Endothelial cell of umbilical vein (primary cell): ENCODE measurements at regions not wholly inside any gene's neighbourhood (a gene's known extent, or its start where the extent isn't known, plus 50 kb on each side); places are given as distances from the start of the nearest gene placed in this dataset.

ENCODE experiments used
- BruUV-seq: library from RNA; stranded (reverse); fragments of 400-500 nt; replicated peaks from 2 replicates; lab custom pipeline; 2021; lab: Mats Ljungman, UMichigan
- CTCF ChIA-PET: fragments of 300-600, 350-600 bp; sonication (Branson Sonifier 250); formaldehyde crosslinking; loops from one replicate; lab custom pipeline; 2021; ENCODE audit warnings: antibody characterized with exemption, inconsistent platforms; lab: Charles Lee
- POLR2A ChIA-PET: fragments of 300-600, 350-600 bp; sonication (Branson Sonifier 250); formaldehyde crosslinking; loops from one replicate; lab custom pipeline; 2021; ENCODE audit warnings: antibody characterized with exemption, inconsistent platforms; lab: Charles Lee
- DNase-seq: peaks from one replicate; pipeline ENCODE4 v3.0.0-alpha.2; 2011; ENCODE audit warnings: low read depth, low spot score
- FAIRE-seq: peaks from 2 replicates; lab custom pipeline; 2011; peaks lifted over from hg19 to GRCh38; lab: Jason Lieb, UNC
- H2AFZ ChIP-seq: 2 replicates; pipeline ENCODE4 v1.6.0; 2012; ENCODE audit warnings: low read depth, low read length, control low read depth, inconsistent platforms
- H3K27ac ChIP-seq: 2 replicates; pipeline ENCODE4 v1.5.1; 2011; ENCODE audit warnings: low read depth, mild to moderate bottlenecking, control low read depth, low read length, moderate library complexity; ENCODE audit not compliant: insufficient read depth
- H3K27me3 ChIP-seq, 2 experiments: 2 replicates each; pipeline versions ENCODE4 v1.6.0 to v1.6.1; 2011; ENCODE audit warnings: low read length in 2 of 2, mixed read lengths in 1 of 2; ENCODE audit not compliant: control insufficient read depth in 2 of 2, insufficient read depth in 2 of 2
- H3K36me3 ChIP-seq, 2 experiments: 2 replicates in 1 of 2; 3 replicates in 1 of 2; pipeline ENCODE4 v1.5.1; 2011; ENCODE audit warnings: low read length in 2 of 2, mild to moderate bottlenecking in 1 of 2, moderate library complexity in 1 of 2; ENCODE audit not compliant: control insufficient read depth in 2 of 2, insufficient read depth in 2 of 2; ENCODE audit errors: extremely low read depth in 1 of 2
- H3K4me1 ChIP-seq: 3 replicates; pipeline ENCODE4 v1.5.1; 2011; ENCODE audit warnings: mild to moderate bottlenecking, low read length; ENCODE audit not compliant: control insufficient read depth, insufficient read depth; ENCODE audit errors: extremely low read depth
- H3K4me2 ChIP-seq: 2 replicates; pipeline ENCODE4 v1.6.1; 2011; ENCODE audit warnings: low read length, control low read depth, mixed read lengths; ENCODE audit not compliant: insufficient read depth
- H3K4me3 ChIP-seq, 3 experiments: fragments of 200-600 bp in 1 of 3; sonication (generic), shearing (Covaris generic) in 1 of 3; replicated peaks in 1 of 3; 2 replicates each; pipeline ENCODE4 v1.5.1; 2011 to 2016; ENCODE audit warnings: control low read depth in 3 of 3, low read length in 3 of 3, mild to moderate bottlenecking in 2 of 3, inconsistent platforms in 1 of 3, low read depth in 1 of 3, moderate library complexity in 1 of 3; ENCODE audit not compliant: insufficient read depth in 1 of 3
- H3K79me2 ChIP-seq: 2 replicates; pipeline ENCODE4 v1.6.0; 2012; ENCODE audit warnings: low read length, inconsistent platforms; ENCODE audit not compliant: control insufficient read depth, insufficient read depth
- H3K9ac ChIP-seq: replicated peaks from 2 replicates; pipeline ENCODE3; 2011; ENCODE audit warnings: low read length, control low read depth; ENCODE audit not compliant: insufficient read depth; ENCODE audit errors: extremely low read depth
- H3K9me1 ChIP-seq: replicated peaks from 3 replicates; pipeline ENCODE4 v1.6.0; 2011; ENCODE audit warnings: mild to moderate bottlenecking, low read length; ENCODE audit not compliant: control insufficient read depth, insufficient read depth; ENCODE audit errors: extremely low read depth
- H3K9me3 ChIP-seq: replicated peaks from 2 replicates; pipeline ENCODE4 v1.5.1; 2012; ENCODE audit warnings: low read length, inconsistent platforms; ENCODE audit not compliant: control insufficient read depth, insufficient read depth
- H4K20me1 ChIP-seq: replicated peaks from 2 replicates; pipeline ENCODE3; 2011; ENCODE audit warnings: mild to moderate bottlenecking, low read length; ENCODE audit not compliant: control insufficient read depth, insufficient read depth; ENCODE audit errors: extremely low read depth
- EZH2 ChIP-seq: IDR thresholded peaks from 2 replicates; pipeline ENCODE4 v1.6.1; 2012; ENCODE audit warnings: borderline replicate concordance, low read depth, mild to moderate bottlenecking, moderate library complexity, low read length, inconsistent platforms; ENCODE audit not compliant: severe bottlenecking
- FOS ChIP-seq: IDR thresholded peaks from 2 replicates; pipeline ENCODE4 v1.6.1; 2011; ENCODE audit warnings: mild to moderate bottlenecking, low read length, moderate library complexity, borderline replicate concordance; ENCODE audit not compliant: insufficient read depth
- GATA2 ChIP-seq: IDR thresholded peaks from 2 replicates; pipeline ENCODE4 v1.7.0; 2011; ENCODE audit warnings: low read depth, mild to moderate bottlenecking, moderate library complexity, mixed read lengths, low read length; ENCODE audit not compliant: insufficient read length, insufficient read depth
- JUN ChIP-seq: IDR thresholded peaks from 2 replicates; pipeline ENCODE4 v1.6.1; 2011; ENCODE audit warnings: borderline replicate concordance, low read depth; ENCODE audit not compliant: insufficient read length, insufficient read depth
- MYC ChIP-seq: IDR thresholded peaks from one replicate; pipeline ENCODE4 v1.6.1; 2011; ENCODE audit warnings: mild to moderate bottlenecking, low read depth, low read length
- POLR2A ChIP-seq: IDR thresholded peaks from 2 replicates; pipeline ENCODE4 v1.6.1; 2012; ENCODE audit warnings: low read depth, mild to moderate bottlenecking, control low read depth, low read length
- POLR2AphosphoS5 ChIP-seq: IDR thresholded peaks from 2 replicates; pipeline ENCODE4 v1.6.1; 2012; ENCODE audit warnings: low read depth, mild to moderate bottlenecking, control low read depth, low read length, moderate library complexity; ENCODE audit not compliant: insufficient read depth
- dilution Hi-C: fragments of 300-500 bp; cut with MboI; formaldehyde crosslinking; loops from one replicate; pipeline ENCODE4 v1.15.0; 2019; ENCODE audit warnings: low sequenced_read_pairs; ENCODE audit not compliant: extremely low pct_ligation_motif_present
- intact Hi-C: fragments of 100-400 bp; cut with micrococcal nuclease; formaldehyde crosslinking; loops from one replicate; pipeline ENCODE4 v1.10.0; 2022
- TF ChIP-seq, protein P1 (sequence below), 2 donors: IDR thresholded peaks; 1 replicate in 1 of 2; 2 replicates in 1 of 2; pipeline ENCODE4 v1.5.1; 2011; ENCODE audit warnings: low read length in 2 of 2, mild to moderate bottlenecking in 2 of 2, moderate library complexity in 2 of 2, control low read depth in 1 of 2, inconsistent platforms in 1 of 2, low read depth in 1 of 2; ENCODE audit not compliant: insufficient read depth in 1 of 2; ENCODE audit errors: extremely low read depth in 1 of 2
- TF ChIP-seq, protein P2 (sequence below): IDR thresholded peaks from 2 replicates; pipeline ENCODE4 v1.6.1; 2011; ENCODE audit not compliant: insufficient read depth, insufficient read length

DNA sequence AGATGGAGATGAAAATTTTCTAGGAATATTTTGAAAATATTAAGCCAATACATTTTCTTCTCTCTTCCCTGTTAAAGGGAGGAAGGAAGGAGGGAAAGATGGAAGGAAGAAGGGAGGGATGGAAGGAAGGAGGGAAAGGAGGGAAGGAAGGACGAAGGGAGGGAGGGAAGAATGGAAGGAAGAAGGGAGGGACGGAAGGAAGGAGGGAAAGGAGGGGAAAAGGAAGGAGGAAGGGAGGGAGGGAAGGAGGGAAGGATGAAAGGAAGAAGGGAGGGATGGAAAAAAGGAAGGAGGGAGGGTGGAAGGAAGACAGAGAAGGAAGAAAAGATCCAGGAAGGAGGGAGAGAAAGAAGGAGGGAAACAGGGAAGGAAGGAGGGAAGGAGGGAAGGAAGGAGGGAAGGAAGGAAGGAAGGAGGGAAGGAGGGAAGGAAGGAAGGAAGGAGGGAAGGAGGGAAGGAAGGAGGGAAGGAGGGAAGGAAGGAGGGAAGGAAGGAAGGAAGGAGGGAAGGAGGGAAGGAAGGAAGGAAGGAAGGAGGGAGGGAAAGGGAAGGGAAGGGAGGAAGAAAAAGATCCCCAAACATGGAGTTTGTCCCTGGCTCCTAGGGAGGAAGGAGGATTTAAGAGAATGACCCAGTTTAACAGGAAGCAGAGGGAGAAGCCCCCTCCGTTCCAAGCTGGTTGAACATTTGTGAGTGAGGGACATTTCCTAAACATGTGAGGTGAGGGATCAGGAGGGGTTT, 70.3 kb upstream of the NEURL1B start:
- intact Hi-C loops: no loop called here
- BruUV-seq: no TSS peak
- Histone ChIP-seq H3K9me1 (no peaks in the 10 kb centered on the region), H3K36me3 (no peaks in the 10 kb centered on the region), H3K9ac (no peak overlapping the region), H3K79me2 (no peaks in the 10 kb centered on the region), H3K9me3 (no peaks in the 10 kb centered on the region), H4K20me1 (no peaks in the 10 kb centered on the region), H3K4me1 (no peaks in the 10 kb centered on the region), H2AFZ (no peak overlapping the region), H3K4me2 (no peak overlapping the region), H3K4me3 (no peak overlapping the region), H3K27me3 (no peaks in the 10 kb centered on the region), H3K27ac (no peak overlapping the region)
- ChIA-PET POLR2A (no interaction called here), CTCF (no interaction called here)
- dilution Hi-C loops: no loop called here
- FAIRE-seq (no peak), DNase-seq (no peak)
- TF ChIP-seq, protein P1, sequence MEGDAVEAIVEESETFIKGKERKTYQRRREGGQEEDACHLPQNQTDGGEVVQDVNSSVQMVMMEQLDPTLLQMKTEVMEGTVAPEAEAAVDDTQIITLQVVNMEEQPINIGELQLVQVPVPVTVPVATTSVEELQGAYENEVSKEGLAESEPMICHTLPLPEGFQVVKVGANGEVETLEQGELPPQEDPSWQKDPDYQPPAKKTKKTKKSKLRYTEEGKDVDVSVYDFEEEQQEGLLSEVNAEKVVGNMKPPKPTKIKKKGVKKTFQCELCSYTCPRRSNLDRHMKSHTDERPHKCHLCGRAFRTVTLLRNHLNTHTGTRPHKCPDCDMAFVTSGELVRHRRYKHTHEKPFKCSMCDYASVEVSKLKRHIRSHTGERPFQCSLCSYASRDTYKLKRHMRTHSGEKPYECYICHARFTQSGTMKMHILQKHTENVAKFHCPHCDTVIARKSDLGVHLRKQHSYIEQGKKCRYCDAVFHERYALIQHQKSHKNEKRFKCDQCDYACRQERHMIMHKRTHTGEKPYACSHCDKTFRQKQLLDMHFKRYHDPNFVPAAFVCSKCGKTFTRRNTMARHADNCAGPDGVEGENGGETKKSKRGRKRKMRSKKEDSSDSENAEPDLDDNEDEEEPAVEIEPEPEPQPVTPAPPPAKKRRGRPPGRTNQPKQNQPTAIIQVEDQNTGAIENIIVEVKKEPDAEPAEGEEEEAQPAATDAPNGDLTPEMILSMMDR (IDR thresholded peaks at IDR 0.05; ENCODE audit: extremely low read depth in 1 of 2, insufficient read depth in 1 of 2, low read depth in 1 of 2, low read length in 2 of 2): no peak
- TF ChIP-seq GATA2 (no peak), POLR2AphosphoS5 (no peak), FOS (no peak), JUN (no peak), POLR2A (no peak), MYC (no peak), EZH2 (no peak)
- TF ChIP-seq, protein P2, sequence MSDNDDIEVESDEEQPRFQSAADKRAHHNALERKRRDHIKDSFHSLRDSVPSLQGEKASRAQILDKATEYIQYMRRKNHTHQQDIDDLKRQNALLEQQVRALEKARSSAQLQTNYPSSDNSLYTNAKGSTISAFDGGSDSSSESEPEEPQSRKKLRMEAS: no peak
